ENCODE measurements at regions not wholly inside any gene's neighbourhood (a gene's known extent, or its start where the extent isn't known, plus 50 kb on each side); places are given as distances from the start of the nearest gene placed in this dataset.

DNA sequence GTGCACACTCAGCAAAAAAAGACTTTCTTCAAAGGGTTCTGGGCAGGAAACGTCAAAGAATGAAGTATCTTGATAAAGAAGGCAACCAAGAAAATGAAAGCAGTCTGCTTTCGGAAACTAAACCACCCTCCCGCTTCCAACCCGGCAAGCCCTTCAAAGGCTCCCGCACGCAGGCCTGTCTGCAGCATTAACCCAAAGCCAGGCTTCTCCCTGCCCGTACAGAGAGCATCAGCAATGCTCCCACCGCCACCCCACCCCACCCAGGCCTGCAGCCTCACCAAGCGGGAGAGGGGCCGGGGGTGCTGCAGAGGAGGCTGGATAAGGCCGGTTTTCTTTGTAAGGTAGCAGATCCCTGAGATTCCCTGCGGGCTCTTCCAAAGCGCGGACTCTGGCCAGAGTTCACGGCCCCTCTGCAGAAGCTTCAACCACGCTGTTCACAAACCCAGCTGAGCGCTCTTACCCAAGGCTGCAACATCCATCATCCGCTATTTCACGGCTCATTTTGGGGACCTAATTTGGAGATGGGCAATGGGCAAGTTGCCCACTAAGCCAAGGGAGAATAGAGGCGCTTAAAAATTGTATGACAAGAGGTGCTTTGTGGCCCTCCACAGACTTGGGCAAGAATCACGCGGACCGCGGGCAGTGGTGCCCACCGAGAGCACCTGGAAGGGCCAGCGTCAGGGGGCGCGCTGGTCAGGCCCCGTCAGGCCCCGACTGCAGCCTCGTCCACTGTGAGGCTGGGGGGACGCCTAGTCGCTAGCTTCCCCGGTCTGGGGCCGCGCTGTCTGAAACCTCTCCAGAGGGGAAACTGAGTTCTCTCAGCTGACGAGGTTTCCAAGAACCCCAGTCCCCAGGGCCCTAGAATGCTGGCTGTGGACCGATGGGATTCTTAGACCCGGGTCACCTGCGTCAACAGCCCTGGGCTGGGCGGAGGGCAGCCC lies 225.4 kb upstream of the ID2 start:
- TF ChIP-seq POLR2AphosphoS5 (IDR thresholded peaks at IDR 0.05) (no peak), EP300 (IDR thresholded peaks at IDR 0.05; ENCODE audit: low read depth) (no peak)
- TF ChIP-seq, protein P1, sequence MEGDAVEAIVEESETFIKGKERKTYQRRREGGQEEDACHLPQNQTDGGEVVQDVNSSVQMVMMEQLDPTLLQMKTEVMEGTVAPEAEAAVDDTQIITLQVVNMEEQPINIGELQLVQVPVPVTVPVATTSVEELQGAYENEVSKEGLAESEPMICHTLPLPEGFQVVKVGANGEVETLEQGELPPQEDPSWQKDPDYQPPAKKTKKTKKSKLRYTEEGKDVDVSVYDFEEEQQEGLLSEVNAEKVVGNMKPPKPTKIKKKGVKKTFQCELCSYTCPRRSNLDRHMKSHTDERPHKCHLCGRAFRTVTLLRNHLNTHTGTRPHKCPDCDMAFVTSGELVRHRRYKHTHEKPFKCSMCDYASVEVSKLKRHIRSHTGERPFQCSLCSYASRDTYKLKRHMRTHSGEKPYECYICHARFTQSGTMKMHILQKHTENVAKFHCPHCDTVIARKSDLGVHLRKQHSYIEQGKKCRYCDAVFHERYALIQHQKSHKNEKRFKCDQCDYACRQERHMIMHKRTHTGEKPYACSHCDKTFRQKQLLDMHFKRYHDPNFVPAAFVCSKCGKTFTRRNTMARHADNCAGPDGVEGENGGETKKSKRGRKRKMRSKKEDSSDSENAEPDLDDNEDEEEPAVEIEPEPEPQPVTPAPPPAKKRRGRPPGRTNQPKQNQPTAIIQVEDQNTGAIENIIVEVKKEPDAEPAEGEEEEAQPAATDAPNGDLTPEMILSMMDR (IDR thresholded peaks at IDR 0.05) = no peak
